ENCODE measurements at regions not wholly inside any gene's neighbourhood (a gene's known extent, or its start where the extent isn't known, plus 50 kb on each side); places are given as distances from the start of the nearest gene placed in this dataset.

DNA sequence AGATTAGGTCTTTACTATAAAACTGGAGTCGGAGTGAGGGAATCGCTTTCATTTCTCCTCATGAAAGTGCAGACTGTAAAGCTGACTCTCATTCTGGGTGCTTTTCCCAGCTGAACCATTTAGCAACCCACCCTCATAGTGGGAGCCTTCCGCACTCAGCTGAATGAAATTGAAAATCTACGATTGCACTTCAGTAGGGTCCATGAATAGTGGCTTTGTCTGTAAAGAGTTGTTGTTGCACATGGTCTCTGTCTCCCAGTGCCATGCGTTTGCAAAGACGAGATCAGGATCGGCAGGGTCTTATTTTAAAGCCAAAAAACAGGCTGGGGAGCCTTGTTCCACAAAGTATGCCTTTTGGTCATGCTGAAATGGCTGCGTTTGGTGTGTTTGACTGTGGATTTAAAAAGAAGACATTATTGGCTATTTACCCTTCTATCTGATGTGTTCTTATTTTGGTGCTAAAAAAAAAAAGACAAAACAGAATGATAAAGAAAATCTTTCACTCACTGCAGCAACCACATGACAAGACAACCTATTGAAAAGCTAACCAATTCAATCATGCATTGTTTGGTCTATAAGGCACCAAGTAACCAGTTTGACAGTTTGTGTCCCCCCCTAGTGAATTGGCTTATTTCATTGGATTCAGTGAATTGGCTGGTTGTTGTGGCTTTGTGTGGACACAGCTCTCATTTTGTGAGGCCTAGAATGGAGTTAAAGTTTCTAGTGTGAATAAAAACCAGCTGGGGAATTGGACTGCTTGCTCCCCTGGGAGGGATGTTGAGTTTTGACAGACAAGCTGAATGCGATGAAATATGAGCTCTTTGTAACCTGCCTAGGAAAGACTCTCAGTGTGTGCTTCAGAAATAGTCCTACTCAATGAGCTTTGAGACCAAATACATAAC, 65.6 kb downstream of the ARHGAP35 start:
- H3K4me3 ChIP-seq (ENCODE audit: low read depth, low read length) = no peak overlapping the region

DNA sequence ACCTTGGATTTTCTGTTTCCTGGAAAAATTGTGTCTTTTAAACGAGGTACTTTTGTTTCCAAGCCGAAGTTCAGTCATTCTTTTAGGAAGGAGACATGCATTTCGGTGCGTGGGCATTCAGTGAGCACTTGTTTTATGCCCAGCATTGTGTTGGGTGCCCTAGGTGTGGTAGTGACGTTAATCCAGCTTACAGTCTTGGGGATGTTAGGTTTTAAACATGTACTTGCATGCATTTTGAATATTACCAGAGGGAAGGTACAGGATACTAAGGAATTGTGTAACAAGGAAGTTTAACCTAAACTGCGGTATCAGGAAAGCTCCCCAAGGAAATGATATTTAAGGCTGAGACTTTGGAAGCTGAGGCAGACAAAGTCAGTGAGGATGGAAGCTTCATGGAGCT, 66.3 kb downstream of the ARHGAP35 start:
- no peaks in the 10 kb centered on the region for H3K27me3 ChIP-seq (ENCODE audit: control insufficient read depth, insufficient read depth, low read length)

More for the DNA sequence above, 65.6 kb downstream of the ARHGAP35 start:
- peaks cover 12% of the 10 kb centered on the region for H3K36me3 ChIP-seq (ENCODE audit: control insufficient read depth, insufficient read depth, low read length)
- H3K27me3 ChIP-seq (ENCODE audit: control insufficient read depth, insufficient read depth, low read length) = no peaks in the 10 kb centered on the region
- no peak overlapping the region for H3K9ac ChIP-seq (ENCODE audit: low read length)
- no peak overlapping the region for H3K27ac ChIP-seq (ENCODE audit: low read depth, low read length)
- peaks cover 24% of the 10 kb centered on the region for H3K4me1 ChIP-seq (ENCODE audit: control insufficient read depth, insufficient read depth, low read length)
- no peaks in the 10 kb centered on the region for H3K9me3 ChIP-seq (ENCODE audit: control insufficient read depth, insufficient read depth, low read depth, low read length)

DNA sequence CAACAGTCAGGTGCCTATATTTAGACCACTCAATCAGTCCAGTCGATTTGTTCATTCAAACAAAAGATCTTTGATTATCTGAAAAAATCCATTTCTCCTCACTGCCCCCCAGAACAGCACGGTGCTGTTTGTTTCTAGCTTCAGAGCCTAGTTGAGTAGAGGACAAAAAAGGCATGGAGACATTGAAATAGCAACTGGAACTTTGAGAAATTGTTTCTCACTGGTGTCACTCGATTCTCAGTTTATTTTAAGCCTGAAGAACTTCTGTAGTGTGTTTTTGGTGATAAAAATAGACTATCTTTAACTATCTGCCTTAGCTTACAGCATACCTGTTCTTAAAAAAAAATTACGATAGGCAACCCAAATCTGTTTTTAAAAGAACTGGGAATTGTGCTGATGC, 67.1 kb downstream of the ARHGAP35 start:
- no peak overlapping the region for H3K27ac ChIP-seq (ENCODE audit: low read depth, low read length)
- H3K9ac ChIP-seq (ENCODE audit: low read length) = no peak overlapping the region
- peaks cover 24% of the 10 kb centered on the region for H3K4me1 ChIP-seq (ENCODE audit: control insufficient read depth, insufficient read depth, low read length)
- H3K36me3 ChIP-seq (ENCODE audit: control insufficient read depth, insufficient read depth, low read length) = no peaks in the 10 kb centered on the region
- H3K4me3 ChIP-seq (ENCODE audit: low read depth, low read length) = no peak overlapping the region
- no peaks in the 10 kb centered on the region for H3K9me3 ChIP-seq (ENCODE audit: control insufficient read depth, insufficient read depth, low read depth, low read length)
- no peaks in the 10 kb centered on the region for H3K27me3 ChIP-seq (ENCODE audit: control insufficient read depth, insufficient read depth, low read length)

More for the DNA sequence above, 66.3 kb downstream of the ARHGAP35 start:
- no peak overlapping the region for H3K9ac ChIP-seq (ENCODE audit: low read length)
- H3K27ac ChIP-seq (ENCODE audit: low read depth, low read length) = no peak overlapping the region
- no peaks in the 10 kb centered on the region for H3K9me3 ChIP-seq (ENCODE audit: control insufficient read depth, insufficient read depth, low read depth, low read length)
- H3K4me1 ChIP-seq (ENCODE audit: control insufficient read depth, insufficient read depth, low read length) = peaks cover 24% of the 10 kb centered on the region
- no peak overlapping the region for H3K4me3 ChIP-seq (ENCODE audit: low read depth, low read length)
- H3K36me3 ChIP-seq (ENCODE audit: control insufficient read depth, insufficient read depth, low read length) = peaks cover 6% of the 10 kb centered on the region

DNA sequence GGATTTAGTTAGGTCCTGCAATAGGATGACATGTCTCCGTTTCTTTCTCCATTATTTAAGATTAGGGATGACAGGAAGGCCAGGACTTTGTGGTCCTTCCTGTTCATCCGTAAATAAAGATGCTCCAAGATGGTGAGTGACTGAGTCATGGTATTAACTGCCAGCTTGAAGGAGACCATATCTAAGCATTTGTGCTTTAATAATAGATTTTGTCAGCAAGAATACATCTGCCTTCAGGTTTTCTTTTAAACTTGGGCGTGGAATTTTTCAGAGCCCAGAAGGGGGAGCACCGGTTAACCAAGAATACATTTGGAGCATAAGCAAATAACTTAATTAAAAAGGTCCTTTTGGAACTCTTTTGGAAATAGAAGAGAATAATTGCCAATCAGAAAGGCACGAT, 68.2 kb downstream of the ARHGAP35 start:
- Histone ChIP-seq H3K9me3 (ENCODE audit: control insufficient read depth, insufficient read depth, low read depth, low read length) (no peaks in the 10 kb centered on the region), H3K27me3 (ENCODE audit: control insufficient read depth, insufficient read depth, low read length) (no peaks in the 10 kb centered on the region), H3K4me3 (ENCODE audit: low read depth, low read length) (no peak overlapping the region), H3K4me1 (ENCODE audit: control insufficient read depth, insufficient read depth, low read length) (peaks cover 27% of the 10 kb centered on the region), H3K9ac (ENCODE audit: low read length) (no peak overlapping the region), H3K27ac (ENCODE audit: low read depth, low read length) (no peak overlapping the region), H3K36me3 (ENCODE audit: control insufficient read depth, insufficient read depth, low read length) (no peaks in the 10 kb centered on the region)

DNA sequence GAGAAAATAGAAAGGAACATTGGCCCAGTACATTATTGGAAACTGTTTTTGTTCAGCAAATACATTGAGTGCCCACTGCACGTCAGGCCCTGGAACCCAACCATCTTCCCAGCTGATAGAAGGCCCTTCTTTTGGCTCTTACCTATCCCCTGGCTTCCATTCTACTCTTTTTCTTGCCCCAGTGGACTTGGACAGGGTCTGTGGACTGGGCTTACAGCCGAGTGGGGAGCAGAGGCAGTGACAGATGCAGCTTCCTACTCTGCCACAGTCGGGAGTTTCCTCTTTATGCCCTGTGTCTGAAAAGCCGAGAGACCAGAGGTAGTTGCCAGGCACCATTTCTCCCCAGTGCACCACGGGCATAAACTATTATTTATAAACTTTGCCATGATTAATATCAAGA, 70.4 kb downstream of the ARHGAP35 start:
- Histone ChIP-seq H3K27me3 (ENCODE audit: control insufficient read depth, insufficient read depth, low read length) (no peaks in the 10 kb centered on the region), H3K4me1 (ENCODE audit: control insufficient read depth, insufficient read depth, low read length) (peaks cover 17% of the 10 kb centered on the region), H3K9ac (ENCODE audit: low read length) (no peak overlapping the region), H3K36me3 (ENCODE audit: control insufficient read depth, insufficient read depth, low read length) (no peaks in the 10 kb centered on the region), H3K4me3 (ENCODE audit: low read depth, low read length) (no peak overlapping the region), H3K27ac (ENCODE audit: low read depth, low read length) (no peak overlapping the region), H3K9me3 (ENCODE audit: control insufficient read depth, insufficient read depth, low read depth, low read length) (no peaks in the 10 kb centered on the region)

DNA sequence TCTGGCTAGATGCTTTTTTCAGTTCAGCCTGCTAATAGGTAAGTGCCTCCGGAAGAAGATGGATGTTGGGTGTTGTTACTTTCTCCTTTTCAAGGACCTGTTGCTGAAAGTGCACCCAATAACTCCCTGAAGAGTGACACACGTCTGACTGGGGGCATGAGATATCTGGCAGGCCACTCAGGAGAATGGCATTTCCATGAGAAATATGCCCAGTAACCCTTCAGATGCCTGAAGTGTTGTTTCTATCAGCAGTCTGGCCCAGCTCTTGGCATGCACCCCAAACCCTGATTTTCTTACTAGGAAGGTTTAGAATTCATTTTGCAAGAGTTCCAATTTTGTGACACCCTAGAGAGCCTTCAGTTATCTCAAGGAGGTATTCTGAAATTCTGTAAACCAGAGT, 71.5 kb downstream of the ARHGAP35 start:
- H3K4me1 ChIP-seq (ENCODE audit: control insufficient read depth, insufficient read depth, low read length) = peaks cover 8% of the 10 kb centered on the region; the same call in 1 of the 2 replicates
- no peak overlapping the region for H3K9ac ChIP-seq (ENCODE audit: low read length)
- H3K9me3 ChIP-seq (ENCODE audit: control insufficient read depth, insufficient read depth, low read depth, low read length) = no peaks in the 10 kb centered on the region
- H3K27me3 ChIP-seq (ENCODE audit: control insufficient read depth, insufficient read depth, low read length) = no peaks in the 10 kb centered on the region
- H3K36me3 ChIP-seq (ENCODE audit: control insufficient read depth, insufficient read depth, low read length) = peaks cover 2% of the 10 kb centered on the region
- H3K4me3 ChIP-seq (ENCODE audit: low read depth, low read length) = no peak overlapping the region
- H3K27ac ChIP-seq (ENCODE audit: low read depth, low read length) = no peak overlapping the region

DNA sequence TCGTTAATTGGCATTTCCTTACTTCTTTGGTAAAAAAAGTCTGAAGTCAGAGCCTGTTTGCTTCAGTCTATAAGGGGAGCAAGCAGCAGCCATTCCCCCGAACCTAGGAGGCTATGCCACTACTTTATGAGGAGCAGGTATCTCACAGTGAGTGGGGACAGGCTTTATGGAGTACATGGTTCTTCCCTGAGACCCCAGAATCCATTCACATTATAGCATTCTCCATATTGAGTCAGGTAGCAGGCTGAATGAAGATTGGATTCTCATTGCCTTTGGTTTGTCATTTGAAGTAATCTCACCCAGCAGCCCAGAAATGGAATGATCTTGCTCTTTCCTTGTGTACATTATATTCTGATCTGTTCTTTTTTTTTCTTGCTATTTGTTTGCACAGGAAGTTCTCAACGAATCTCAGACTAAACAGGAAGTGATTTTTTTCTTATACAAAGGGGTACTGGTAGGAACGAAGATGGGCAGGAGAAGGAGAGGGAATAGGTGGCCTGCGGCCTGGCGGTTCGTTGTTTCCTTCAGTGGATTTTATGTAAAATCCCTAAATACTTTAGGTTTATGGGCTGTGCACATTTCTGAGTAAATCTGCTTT, 74.4 kb downstream of the ARHGAP35 start:
- Histone ChIP-seq H3K27ac (ENCODE audit: low read depth, low read length) (no peak overlapping the region), H3K4me1 (ENCODE audit: control insufficient read depth, insufficient read depth, low read length) (peaks cover 8% of the 10 kb centered on the region; the same call in 1 of the 2 replicates), H3K36me3 (ENCODE audit: control insufficient read depth, insufficient read depth, low read length) (peaks cover 13% of the 10 kb centered on the region), H3K9ac (ENCODE audit: low read length) (no peak overlapping the region), H3K9me3 (ENCODE audit: control insufficient read depth, insufficient read depth, low read depth, low read length) (no peaks in the 10 kb centered on the region), H3K27me3 (ENCODE audit: control insufficient read depth, insufficient read depth, low read length) (no peaks in the 10 kb centered on the region), H3K4me3 (ENCODE audit: low read depth, low read length) (no peak overlapping the region)

DNA sequence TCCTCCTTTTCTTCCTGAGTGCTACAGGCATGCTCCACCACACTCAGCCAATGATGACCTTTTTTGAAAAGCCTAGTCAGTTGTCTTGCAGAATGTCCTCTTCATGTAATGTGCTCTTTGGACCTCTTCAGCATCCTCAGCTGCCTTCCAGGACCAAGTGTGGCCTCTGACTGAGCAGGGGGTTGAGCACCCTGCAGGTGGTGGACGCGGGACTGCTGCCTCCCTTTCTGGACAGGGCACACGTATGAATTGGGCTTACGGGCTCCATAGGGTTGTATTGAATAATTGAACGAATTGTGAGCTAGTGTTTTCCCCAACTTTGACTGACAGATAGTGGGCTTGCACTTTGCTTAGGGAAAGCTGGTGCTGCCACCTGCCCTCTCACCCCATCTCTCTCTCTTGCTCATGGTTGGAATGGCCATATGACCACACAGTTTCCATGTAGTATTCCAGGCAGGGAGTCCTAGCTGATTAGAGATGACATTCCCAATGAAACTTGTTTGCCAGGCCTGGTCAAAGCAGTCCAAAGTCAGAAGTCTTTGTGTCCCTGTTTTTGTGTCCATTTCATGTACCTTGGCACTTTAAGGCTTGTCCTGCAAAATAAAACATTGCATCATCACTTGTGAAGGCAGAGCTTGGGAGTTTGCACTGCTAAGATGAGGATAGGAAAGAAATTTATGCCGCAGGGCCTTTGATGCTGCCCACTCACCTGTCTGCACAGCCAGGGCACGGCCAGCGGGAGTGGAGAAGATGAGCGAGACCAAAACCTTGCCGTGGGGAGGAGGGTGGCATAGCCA, 76.3 kb upstream of the NPAS1 start:
- Histone ChIP-seq H3K4me1 (ENCODE audit: control insufficient read depth, insufficient read depth, low read length) (peaks cover 15% of the 10 kb centered on the region), H3K36me3 (ENCODE audit: control insufficient read depth, insufficient read depth, low read length) (peaks cover 11% of the 10 kb centered on the region), H3K9ac (ENCODE audit: low read length) (no peak overlapping the region), H3K9me3 (ENCODE audit: control insufficient read depth, insufficient read depth, low read depth, low read length) (0 out of 2 replicates have a peak, but pooled peaks cover 3% of the 10 kb centered on the region), H3K27ac (ENCODE audit: low read depth, low read length) (no peak overlapping the region), H3K27me3 (ENCODE audit: control insufficient read depth, insufficient read depth, low read length) (no peaks in the 10 kb centered on the region), H3K4me3 (ENCODE audit: low read depth, low read length) (no peak overlapping the region)

DNA sequence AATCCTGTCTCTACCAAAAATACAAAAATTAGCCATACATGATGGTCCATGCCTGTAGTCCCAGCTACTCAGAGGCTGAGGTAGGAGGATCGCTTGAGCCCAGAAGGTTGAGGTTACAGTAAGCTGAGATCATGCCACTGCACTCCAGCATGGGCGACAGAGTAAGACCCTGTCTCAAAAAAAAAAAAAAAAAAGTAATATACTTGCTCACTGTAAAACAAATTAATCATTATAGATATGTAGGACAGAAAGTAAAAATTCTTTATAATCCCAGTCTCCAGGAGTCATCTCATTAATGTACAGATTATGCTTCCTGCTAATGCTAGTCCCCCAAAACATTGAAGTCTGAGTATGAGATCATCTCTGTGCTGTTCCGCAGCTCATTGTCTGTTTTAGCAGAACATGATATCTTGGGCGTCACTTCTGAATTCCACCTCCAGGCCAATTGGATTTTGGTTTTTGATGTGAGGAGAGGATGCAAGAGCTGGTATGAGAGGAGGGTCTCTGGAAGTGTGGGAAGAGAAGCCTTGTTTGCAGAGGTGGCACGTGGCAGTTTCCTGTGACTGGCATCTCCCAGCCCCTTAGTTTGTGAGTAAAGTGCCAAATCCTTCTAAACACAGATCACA, 75.4 kb upstream of the NPAS1 start:
- H3K27ac ChIP-seq (ENCODE audit: low read depth, low read length) = no peak overlapping the region
- H3K9ac ChIP-seq (ENCODE audit: low read length) = no peak overlapping the region
- H3K4me3 ChIP-seq (ENCODE audit: low read depth, low read length) = no peak overlapping the region
- H3K27me3 ChIP-seq (ENCODE audit: control insufficient read depth, insufficient read depth, low read length) = no peaks in the 10 kb centered on the region
- H3K4me1 ChIP-seq (ENCODE audit: control insufficient read depth, insufficient read depth, low read length) = peaks cover 15% of the 10 kb centered on the region
- 0 out of 2 replicates have a peak, but pooled peaks cover 3% of the 10 kb centered on the region for H3K9me3 ChIP-seq (ENCODE audit: control insufficient read depth, insufficient read depth, low read depth, low read length)
- peaks cover 11% of the 10 kb centered on the region for H3K36me3 ChIP-seq (ENCODE audit: control insufficient read depth, insufficient read depth, low read length)

DNA sequence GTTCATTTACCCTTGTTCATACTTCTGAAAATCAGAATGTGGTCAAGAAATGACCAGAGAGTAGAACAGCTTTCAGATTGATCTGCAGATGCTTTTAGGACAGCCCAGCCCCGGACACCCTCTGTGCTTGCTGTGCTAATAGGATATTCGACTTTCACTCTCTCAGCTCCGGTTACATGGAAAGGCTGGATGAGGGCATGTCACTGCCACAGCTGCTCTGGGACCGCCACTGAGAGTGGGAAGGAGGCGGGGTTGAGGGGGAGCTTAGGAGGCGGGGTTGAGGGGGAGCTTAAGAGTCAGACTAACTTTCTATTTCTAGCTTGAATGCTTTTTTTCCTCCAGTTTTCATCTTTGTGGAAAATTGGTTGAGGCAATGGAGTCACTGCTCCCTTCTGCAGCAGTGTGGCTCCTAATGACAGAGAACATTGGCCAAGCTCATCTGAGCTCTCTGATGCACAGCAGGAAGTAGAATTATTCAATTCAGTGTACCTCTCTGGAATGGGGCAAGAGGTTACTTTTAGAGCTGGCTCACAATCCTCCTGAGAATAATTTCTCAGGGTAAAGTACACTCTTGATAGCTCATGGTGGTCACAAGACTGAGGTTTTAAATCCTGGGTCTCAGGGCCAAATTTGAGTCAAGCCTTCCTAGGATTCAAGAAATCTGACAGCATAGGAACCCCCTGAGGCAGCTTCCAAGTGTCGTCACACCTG, 74.6 kb upstream of the NPAS1 start:
- Histone ChIP-seq H3K36me3 (ENCODE audit: control insufficient read depth, insufficient read depth, low read length) (peaks cover 8% of the 10 kb centered on the region; the same call in 1 of the 2 replicates), H3K9ac (ENCODE audit: low read length) (no peak overlapping the region), H3K9me3 (ENCODE audit: control insufficient read depth, insufficient read depth, low read depth, low read length) (0 out of 2 replicates have a peak, but pooled peaks cover 3% of the 10 kb centered on the region), H3K4me1 (ENCODE audit: control insufficient read depth, insufficient read depth, low read length) (peaks cover 15% of the 10 kb centered on the region), H3K27me3 (ENCODE audit: control insufficient read depth, insufficient read depth, low read length) (no peaks in the 10 kb centered on the region), H3K4me3 (ENCODE audit: low read depth, low read length) (no peak overlapping the region), H3K27ac (ENCODE audit: low read depth, low read length) (no peak overlapping the region)
